K562 (cell line): ENCODE measurements at regions not wholly inside any gene's neighbourhood (a gene's known extent, or its start where the extent isn't known, plus 50 kb on each side); places are given as distances from the start of the nearest gene placed in this dataset.

Source experiments
- CAMTA2 ChIP-seq: fragments of 250-450 bp; sonication (Bioruptor Pico); conservative IDR thresholded peaks from 2 replicates; pipeline ENCODE4 v1.5.1; 2022
- KLF1 ChIP-seq: fragments of 450-650 bp; IDR thresholded peaks from 2 replicates; pipeline ENCODE4 v1.6.1; 2016; ENCODE audit warnings: missing genetic modification characterization, missing compliant biosample characterization
- MCM7 ChIP-seq, 2 experiments: fragments of 450-650 bp; IDR thresholded peaks; 2 replicates each; pipeline ENCODE4 v1.6.1; 2016 to 2018
- RBM14 ChIP-seq: fragments of 200-400 bp; formaldehyde crosslinking; IDR thresholded peaks from 2 replicates; pipeline ENCODE4 v1.6.1; 2018; ENCODE audit warnings: low read depth, mild to moderate bottlenecking, low read length, moderate library complexity, borderline replicate concordance; ENCODE audit not compliant: insufficient read depth
- SMAD2 ChIP-seq: fragments of 150-350 bp; IDR thresholded peaks from 2 replicates; pipeline ENCODE4 v1.6.1; 2014; ENCODE audit warnings: low read depth, mild to moderate bottlenecking, low read length
- TRIM24 ChIP-seq, 2 experiments: fragments of 450-650 bp; IDR thresholded peaks; 2 replicates each; pipeline ENCODE4 v1.6.1; 2016
- ZC3H4 ChIP-seq: sonication (generic); formaldehyde crosslinking; IDR thresholded peaks from 2 replicates; pipeline ENCODE4 v1.9.0; 2021; ENCODE audit warnings: missing genetic modification reagents, borderline replicate concordance
- ZEB2 ChIP-seq: fragments of 450-650 bp; IDR thresholded peaks from 2 replicates; pipeline ENCODE4 v1.6.1; 2016
- ZFX ChIP-seq: sonication (generic); formaldehyde crosslinking; IDR thresholded peaks from 2 replicates; pipeline ENCODE4 v1.8.0; 2022; ENCODE audit warnings: mild to moderate bottlenecking, missing genetic modification reagents, moderate library complexity
- TF ChIP-seq, protein P1 (sequence below): IDR thresholded peaks from 3 replicates; pipeline ENCODE4 v1.6.1; 2011; ENCODE audit warnings: borderline replicate concordance, mild to moderate bottlenecking, moderate library complexity; ENCODE audit not compliant: insufficient read length; ENCODE audit errors: extremely low read depth
- TF ChIP-seq, protein P2 (sequence below): sonication (generic); formaldehyde crosslinking; IDR thresholded peaks from 2 replicates; pipeline ENCODE4 v1.8.0; 2023; ENCODE audit warnings: mild to moderate bottlenecking, missing genetic modification reagents
- TF ChIP-seq, protein P3 (sequence below), 2 experiments: fragments of 450-650 bp; IDR thresholded peaks; 2 replicates each; pipeline ENCODE4 v1.6.1; 2018; ENCODE audit warnings: mild to moderate bottlenecking in 2 of 2, low read depth in 1 of 2; ENCODE audit not compliant: partially characterized antibody in 2 of 2
- TF ChIP-seq, protein P4 (sequence below): sonication (generic); formaldehyde crosslinking; IDR thresholded peaks from 2 replicates; pipeline ENCODE4 v1.8.0; 2023; ENCODE audit warnings: mild to moderate bottlenecking, missing genetic modification reagents

GRCh38 chr14:100645196-100645981, 58.2 kb upstream of the BEGAIN start (continued):
- TF ChIP-seq, protein P1, sequence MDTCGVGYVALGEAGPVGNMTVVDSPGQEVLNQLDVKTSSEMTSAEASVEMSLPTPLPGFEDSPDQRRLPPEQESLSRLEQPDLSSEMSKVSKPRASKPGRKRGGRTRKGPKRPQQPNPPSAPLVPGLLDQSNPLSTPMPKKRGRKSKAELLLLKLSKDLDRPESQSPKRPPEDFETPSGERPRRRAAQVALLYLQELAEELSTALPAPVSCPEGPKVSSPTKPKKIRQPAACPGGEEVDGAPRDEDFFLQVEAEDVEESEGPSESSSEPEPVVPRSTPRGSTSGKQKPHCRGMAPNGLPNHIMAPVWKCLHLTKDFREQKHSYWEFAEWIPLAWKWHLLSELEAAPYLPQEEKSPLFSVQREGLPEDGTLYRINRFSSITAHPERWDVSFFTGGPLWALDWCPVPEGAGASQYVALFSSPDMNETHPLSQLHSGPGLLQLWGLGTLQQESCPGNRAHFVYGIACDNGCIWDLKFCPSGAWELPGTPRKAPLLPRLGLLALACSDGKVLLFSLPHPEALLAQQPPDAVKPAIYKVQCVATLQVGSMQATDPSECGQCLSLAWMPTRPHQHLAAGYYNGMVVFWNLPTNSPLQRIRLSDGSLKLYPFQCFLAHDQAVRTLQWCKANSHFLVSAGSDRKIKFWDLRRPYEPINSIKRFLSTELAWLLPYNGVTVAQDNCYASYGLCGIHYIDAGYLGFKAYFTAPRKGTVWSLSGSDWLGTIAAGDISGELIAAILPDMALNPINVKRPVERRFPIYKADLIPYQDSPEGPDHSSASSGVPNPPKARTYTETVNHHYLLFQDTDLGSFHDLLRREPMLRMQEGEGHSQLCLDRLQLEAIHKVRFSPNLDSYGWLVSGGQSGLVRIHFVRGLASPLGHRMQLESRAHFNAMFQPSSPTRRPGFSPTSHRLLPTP = no peak
- TF ChIP-seq SMAD2 (no peak), MCM7 (IDR thresholded peaks at IDR 0.05) (no peak), KLF1 (peak; percentile 48; the same call in 1 of the 2 replicates), RBM14 (no peak), ZEB2 (no peak), CAMTA2 (CRISPR knock-in tag) (no peak), ZC3H4 (no peak), TRIM24 (IDR thresholded peaks at IDR 0.05) (no peak), ZFX (no peak)
- TF ChIP-seq, protein P2, sequence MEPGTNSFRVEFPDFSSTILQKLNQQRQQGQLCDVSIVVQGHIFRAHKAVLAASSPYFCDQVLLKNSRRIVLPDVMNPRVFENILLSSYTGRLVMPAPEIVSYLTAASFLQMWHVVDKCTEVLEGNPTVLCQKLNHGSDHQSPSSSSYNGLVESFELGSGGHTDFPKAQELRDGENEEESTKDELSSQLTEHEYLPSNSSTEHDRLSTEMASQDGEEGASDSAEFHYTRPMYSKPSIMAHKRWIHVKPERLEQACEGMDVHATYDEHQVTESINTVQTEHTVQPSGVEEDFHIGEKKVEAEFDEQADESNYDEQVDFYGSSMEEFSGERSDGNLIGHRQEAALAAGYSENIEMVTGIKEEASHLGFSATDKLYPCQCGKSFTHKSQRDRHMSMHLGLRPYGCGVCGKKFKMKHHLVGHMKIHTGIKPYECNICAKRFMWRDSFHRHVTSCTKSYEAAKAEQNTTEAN (CRISPR knock-in tag) = no peak
- TF ChIP-seq, protein P3, sequence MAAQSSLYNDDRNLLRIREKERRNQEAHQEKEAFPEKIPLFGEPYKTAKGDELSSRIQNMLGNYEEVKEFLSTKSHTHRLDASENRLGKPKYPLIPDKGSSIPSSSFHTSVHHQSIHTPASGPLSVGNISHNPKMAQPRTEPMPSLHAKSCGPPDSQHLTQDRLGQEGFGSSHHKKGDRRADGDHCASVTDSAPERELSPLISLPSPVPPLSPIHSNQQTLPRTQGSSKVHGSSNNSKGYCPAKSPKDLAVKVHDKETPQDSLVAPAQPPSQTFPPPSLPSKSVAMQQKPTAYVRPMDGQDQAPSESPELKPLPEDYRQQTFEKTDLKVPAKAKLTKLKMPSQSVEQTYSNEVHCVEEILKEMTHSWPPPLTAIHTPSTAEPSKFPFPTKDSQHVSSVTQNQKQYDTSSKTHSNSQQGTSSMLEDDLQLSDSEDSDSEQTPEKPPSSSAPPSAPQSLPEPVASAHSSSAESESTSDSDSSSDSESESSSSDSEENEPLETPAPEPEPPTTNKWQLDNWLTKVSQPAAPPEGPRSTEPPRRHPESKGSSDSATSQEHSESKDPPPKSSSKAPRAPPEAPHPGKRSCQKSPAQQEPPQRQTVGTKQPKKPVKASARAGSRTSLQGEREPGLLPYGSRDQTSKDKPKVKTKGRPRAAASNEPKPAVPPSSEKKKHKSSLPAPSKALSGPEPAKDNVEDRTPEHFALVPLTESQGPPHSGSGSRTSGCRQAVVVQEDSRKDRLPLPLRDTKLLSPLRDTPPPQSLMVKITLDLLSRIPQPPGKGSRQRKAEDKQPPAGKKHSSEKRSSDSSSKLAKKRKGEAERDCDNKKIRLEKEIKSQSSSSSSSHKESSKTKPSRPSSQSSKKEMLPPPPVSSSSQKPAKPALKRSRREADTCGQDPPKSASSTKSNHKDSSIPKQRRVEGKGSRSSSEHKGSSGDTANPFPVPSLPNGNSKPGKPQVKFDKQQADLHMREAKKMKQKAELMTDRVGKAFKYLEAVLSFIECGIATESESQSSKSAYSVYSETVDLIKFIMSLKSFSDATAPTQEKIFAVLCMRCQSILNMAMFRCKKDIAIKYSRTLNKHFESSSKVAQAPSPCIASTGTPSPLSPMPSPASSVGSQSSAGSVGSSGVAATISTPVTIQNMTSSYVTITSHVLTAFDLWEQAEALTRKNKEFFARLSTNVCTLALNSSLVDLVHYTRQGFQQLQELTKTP (IDR thresholded peaks at IDR 0.05; ENCODE audit: low read depth in 1 of 2, partially characterized antibody in 2 of 2) = no peak
- TF ChIP-seq, protein P4, sequence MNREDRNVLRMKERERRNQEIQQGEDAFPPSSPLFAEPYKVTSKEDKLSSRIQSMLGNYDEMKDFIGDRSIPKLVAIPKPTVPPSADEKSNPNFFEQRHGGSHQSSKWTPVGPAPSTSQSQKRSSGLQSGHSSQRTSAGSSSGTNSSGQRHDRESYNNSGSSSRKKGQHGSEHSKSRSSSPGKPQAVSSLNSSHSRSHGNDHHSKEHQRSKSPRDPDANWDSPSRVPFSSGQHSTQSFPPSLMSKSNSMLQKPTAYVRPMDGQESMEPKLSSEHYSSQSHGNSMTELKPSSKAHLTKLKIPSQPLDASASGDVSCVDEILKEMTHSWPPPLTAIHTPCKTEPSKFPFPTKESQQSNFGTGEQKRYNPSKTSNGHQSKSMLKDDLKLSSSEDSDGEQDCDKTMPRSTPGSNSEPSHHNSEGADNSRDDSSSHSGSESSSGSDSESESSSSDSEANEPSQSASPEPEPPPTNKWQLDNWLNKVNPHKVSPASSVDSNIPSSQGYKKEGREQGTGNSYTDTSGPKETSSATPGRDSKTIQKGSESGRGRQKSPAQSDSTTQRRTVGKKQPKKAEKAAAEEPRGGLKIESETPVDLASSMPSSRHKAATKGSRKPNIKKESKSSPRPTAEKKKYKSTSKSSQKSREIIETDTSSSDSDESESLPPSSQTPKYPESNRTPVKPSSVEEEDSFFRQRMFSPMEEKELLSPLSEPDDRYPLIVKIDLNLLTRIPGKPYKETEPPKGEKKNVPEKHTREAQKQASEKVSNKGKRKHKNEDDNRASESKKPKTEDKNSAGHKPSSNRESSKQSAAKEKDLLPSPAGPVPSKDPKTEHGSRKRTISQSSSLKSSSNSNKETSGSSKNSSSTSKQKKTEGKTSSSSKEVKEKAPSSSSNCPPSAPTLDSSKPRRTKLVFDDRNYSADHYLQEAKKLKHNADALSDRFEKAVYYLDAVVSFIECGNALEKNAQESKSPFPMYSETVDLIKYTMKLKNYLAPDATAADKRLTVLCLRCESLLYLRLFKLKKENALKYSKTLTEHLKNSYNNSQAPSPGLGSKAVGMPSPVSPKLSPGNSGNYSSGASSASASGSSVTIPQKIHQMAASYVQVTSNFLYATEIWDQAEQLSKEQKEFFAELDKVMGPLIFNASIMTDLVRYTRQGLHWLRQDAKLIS (CRISPR knock-in tag) = no peak
